Naive thymus-derived CD4-positive, alpha-beta T cell (primary cell): ENCODE measurements at regions not wholly inside any gene's neighbourhood (a gene's known extent, or its start where the extent isn't known, plus 50 kb on each side); places are given as distances from the start of the nearest gene placed in this dataset.

ENCODE experiments used
- ATAC-seq: fragments of 150-1000 bp; cut with Tn5 transposase; 2 replicates; pipeline ENCODE4 v1.10.0; 2021; ENCODE audit warnings: mild to moderate bottlenecking, moderate library complexity
- CTCF ChIA-PET: fragments of 350-600 bp; sonication (Branson Sonifier 250); formaldehyde crosslinking; loops from one replicate; lab custom pipeline; 2021; ENCODE audit warnings: antibody characterized with exemption; lab: Charles Lee
- POLR2A ChIA-PET: fragments of 350-600 bp; sonication (Branson Sonifier 250); formaldehyde crosslinking; loops from one replicate; lab custom pipeline; 2021; ENCODE audit warnings: antibody characterized with exemption, inconsistent platforms; lab: Charles Lee
- DNase-seq, 9 donors: peaks; one replicate each; pipeline versions ENCODE4 v3.0.0 to v3.0.0-alpha.2; 2020 to 2022; ENCODE audit warnings: mixed read lengths in 1 of 9
- H3K27ac ChIP-seq: one replicate; pipeline ENCODE4 v1.7.0; 2013; ENCODE audit warnings: mild to moderate bottlenecking, low read depth, low read length, moderate library complexity
- H3K27me3 ChIP-seq, 2 donors: one replicate each; pipeline ENCODE4 v1.7.0; 2013; ENCODE audit warnings: low read length in 2 of 2, mild to moderate bottlenecking in 2 of 2, moderate library complexity in 2 of 2; ENCODE audit not compliant: control insufficient read depth in 2 of 2, insufficient read depth in 2 of 2
- H3K36me3 ChIP-seq, 3 experiments: 1 replicate in 2 of 3; 2 replicates in 1 of 3; pipeline ENCODE4 v1.7.0; 2013; ENCODE audit warnings: low read length in 3 of 3, mild to moderate bottlenecking in 3 of 3, moderate library complexity in 1 of 3; ENCODE audit not compliant: insufficient read depth in 3 of 3, control insufficient read depth in 2 of 3
- H3K4me1 ChIP-seq, 2 donors: one replicate each; pipeline ENCODE4 v1.7.0; 2013; ENCODE audit warnings: low read length in 2 of 2, mild to moderate bottlenecking in 2 of 2, moderate library complexity in 1 of 2; ENCODE audit not compliant: control insufficient read depth in 2 of 2, insufficient read depth in 2 of 2
- H3K4me3 ChIP-seq: 2 replicates; pipeline ENCODE4 v1.7.0; 2013; ENCODE audit warnings: mild to moderate bottlenecking, low read length
- H3K9me3 ChIP-seq, 3 experiments: 1 replicate in 2 of 3; 2 replicates in 1 of 3; pipeline ENCODE4 v1.7.0; 2013; ENCODE audit warnings: low read length in 3 of 3; ENCODE audit not compliant: control insufficient read depth in 2 of 3
- H3K27ac Mint-ChIP-seq, 9 donors: one replicate each; pipeline ENCODE4 v1.8.0; 2020 to 2022; ENCODE audit warnings: mixed read lengths in 9 of 9, mild to moderate bottlenecking in 8 of 9, moderate library complexity in 5 of 9, inconsistent platforms in 2 of 9
- H3K27me3 Mint-ChIP-seq, 5 donors: one replicate each; pipeline ENCODE4 v1.8.0; 2021 to 2022; ENCODE audit warnings: mixed read lengths in 5 of 5, mild to moderate bottlenecking in 1 of 5
- H3K36me3 Mint-ChIP-seq, 5 donors: one replicate each; pipeline ENCODE4 v1.8.0; 2020 to 2022; ENCODE audit warnings: mixed read lengths in 5 of 5, mild to moderate bottlenecking in 3 of 5, inconsistent platforms in 1 of 5
- H3K4me1 Mint-ChIP-seq, 7 donors: one replicate each; pipeline ENCODE4 v1.8.0; 2020 to 2022; ENCODE audit warnings: mixed read lengths in 7 of 7, mild to moderate bottlenecking in 3 of 7, inconsistent platforms in 1 of 7
- H3K4me3 Mint-ChIP-seq, 10 donors: one replicate each; pipeline ENCODE4 v1.8.0; 2020 to 2022; ENCODE audit warnings: mild to moderate bottlenecking in 10 of 10, mixed read lengths in 10 of 10, moderate library complexity in 6 of 10, inconsistent platforms in 2 of 10
- H3K9me3 Mint-ChIP-seq, 11 donors: one replicate each; pipeline ENCODE4 v1.8.0; 2020 to 2022; ENCODE audit warnings: mixed read lengths in 11 of 11, mild to moderate bottlenecking in 4 of 11, inconsistent platforms in 1 of 11, moderate library complexity in 1 of 11
- intact Hi-C, 2 donors: fragments of 100-400 bp; cut with micrococcal nuclease; formaldehyde crosslinking; loops; one replicate each; pipeline ENCODE4 v1.15.1; 2023

GRCh38 chr5:17403695-17404490 is 94.1 kb upstream of the TAF11L2 start:
- Histone ChIP-seq H3K4me1 (no peaks in the 10 kb centered on the region), H3K36me3 (no peaks in the 10 kb centered on the region), H3K9me3 (no peaks in the 10 kb centered on the region), H3K27ac (no peak overlapping the region), H3K4me3 (no peak overlapping the region), H3K27me3 (no peaks in the 10 kb centered on the region)
- ATAC-seq (no peak), DNase-seq (no peak)
- Mint-ChIP-seq H3K27me3 (peaks cover 0 to 5% (median 0%) of the 10 kb centered on the region in 5 donors), H3K4me1 (peaks cover 0 to 2% (median 0%) of the 10 kb centered on the region in 7 donors), H3K9me3 (peaks cover 0 to 11% (median 2%) of the 10 kb centered on the region in 11 donors), H3K4me3 (no peak overlapping the region), H3K36me3 (no peaks in the 10 kb centered on the region), H3K27ac (no peak overlapping the region)
- intact Hi-C loops: no loop called here
- POLR2A ChIA-PET: interaction anchor here (0.5 kb wide), 1 partner anchor 23 kb away, joined by 3 read pairs; no protein-coding TSS in a partner anchor
- CTCF ChIA-PET: interaction anchor here (0.7 kb wide), 1 partner anchor 12 kb away, joined by 3 read pairs; no protein-coding TSS in a partner anchor

GRCh38 chr5:17405976-17406375 is 92.1 kb upstream of the TAF11L2 start:
- POLR2A ChIA-PET: no interaction called here
- no peaks in the 10 kb centered on the region for H3K36me3 Mint-ChIP-seq

GRCh38 chr5:17406423-17406838 is 91.6 kb upstream of the TAF11L2 start:
- no peaks in the 10 kb centered on the region for H3K27me3 Mint-ChIP-seq
- H3K9me3 Mint-ChIP-seq: peaks cover 0 to 6% (median 0%) of the 10 kb centered on the region in 11 donors
- ChIA-PET POLR2A (no interaction called here), CTCF (no interaction called here)
- H3K4me3 Mint-ChIP-seq: no peak overlapping the region
- H3K36me3 Mint-ChIP-seq: no peaks in the 10 kb centered on the region
- H3K27ac Mint-ChIP-seq: no peak overlapping the region
- no peak overlapping the region for H3K4me3 ChIP-seq
- H3K27ac ChIP-seq: no peak overlapping the region
- no peaks in the 10 kb centered on the region for H3K9me3 ChIP-seq
- H3K4me1 Mint-ChIP-seq: no peaks in the 10 kb centered on the region
- no peak for DNase-seq
- H3K27me3 ChIP-seq: no peaks in the 10 kb centered on the region
- H3K4me1 ChIP-seq: no peaks in the 10 kb centered on the region
- no peak for ATAC-seq
- intact Hi-C loops: no loop called here
- no peaks in the 10 kb centered on the region for H3K36me3 ChIP-seq

More at GRCh38 chr5:17405976-17406375, 92.1 kb upstream of the TAF11L2 start:
- no peaks in the 10 kb centered on the region for H3K4me1 ChIP-seq
- H3K27me3 ChIP-seq: no peaks in the 10 kb centered on the region
- no peaks in the 10 kb centered on the region for H3K9me3 ChIP-seq
- CTCF ChIA-PET: no interaction called here
- H3K27ac ChIP-seq: no peak overlapping the region
- no peak for ATAC-seq
- no peaks in the 10 kb centered on the region for H3K36me3 ChIP-seq
- no peaks in the 10 kb centered on the region for H3K4me1 Mint-ChIP-seq
- DNase-seq: no peak
- no peak overlapping the region for H3K4me3 Mint-ChIP-seq
- no peaks in the 10 kb centered on the region for H3K27me3 Mint-ChIP-seq
- no peak overlapping the region for H3K27ac Mint-ChIP-seq
- no peak overlapping the region for H3K4me3 ChIP-seq
- intact Hi-C loops: no loop called here
- H3K9me3 Mint-ChIP-seq: peaks cover 0 to 5% (median 1%) of the 10 kb centered on the region in 11 donors

- intact Hi-C loops: no loop called here
- H3K36me3 ChIP-seq: no peaks in the 10 kb centered on the region
- no peak overlapping the region for H3K4me3 ChIP-seq
- H3K4me1 Mint-ChIP-seq: peaks cover 0 to 2% (median 0%) of the 10 kb centered on the region in 7 donors
- H3K27me3 ChIP-seq: no peaks in the 10 kb centered on the region
- ATAC-seq (no peak), DNase-seq (no peak)
- no peaks in the 10 kb centered on the region for H3K36me3 Mint-ChIP-seq
- H3K4me1 ChIP-seq: no peaks in the 10 kb centered on the region
- H3K9me3 ChIP-seq: no peaks in the 10 kb centered on the region
- no peak overlapping the region for H3K27ac ChIP-seq
- CTCF ChIA-PET: no interaction called here
- H3K9me3 Mint-ChIP-seq: peaks cover 0 to 16% (median 0%) of the 10 kb centered on the region in 11 donors
- H3K4me3 Mint-ChIP-seq: no peak overlapping the region
- POLR2A ChIA-PET: no interaction called here
- H3K27ac Mint-ChIP-seq: no peak overlapping the region
- no peaks in the 10 kb centered on the region for H3K27me3 Mint-ChIP-seq
These were observed 86.3 kb upstream of the TAF11L2 start for GRCh38 chr5:17411436-17412402.

- no peaks in the 10 kb centered on the region for H3K27me3 ChIP-seq
- no peak overlapping the region for H3K4me3 Mint-ChIP-seq
- H3K36me3 Mint-ChIP-seq: no peaks in the 10 kb centered on the region
- CTCF ChIA-PET: no interaction called here
- no peaks in the 10 kb centered on the region for H3K27me3 Mint-ChIP-seq
- H3K4me3 ChIP-seq: no peak overlapping the region
- intact Hi-C loops: no loop called here
- H3K27ac Mint-ChIP-seq: no peak overlapping the region
- H3K9me3 ChIP-seq: no peaks in the 10 kb centered on the region
- ATAC-seq: peak; percentile 69
- no peaks in the 10 kb centered on the region for H3K4me1 ChIP-seq
- H3K36me3 ChIP-seq: no peaks in the 10 kb centered on the region
- no peak for DNase-seq
- H3K4me1 Mint-ChIP-seq: peaks cover 0 to 2% (median 0%) of the 10 kb centered on the region in 7 donors
- peaks cover 0 to 18% (median 0%) of the 10 kb centered on the region in 11 donors for H3K9me3 Mint-ChIP-seq
- POLR2A ChIA-PET: no interaction called here
- no peak overlapping the region for H3K27ac ChIP-seq
These were observed 85.0 kb upstream of the TAF11L2 start for GRCh38 chr5:17412760-17413671.

GRCh38 chr5:17413691-17414090 is 84.3 kb upstream of the TAF11L2 start:
- intact Hi-C loops: no loop called here
- H3K9me3 ChIP-seq: no peaks in the 10 kb centered on the region
- no peaks in the 10 kb centered on the region for H3K4me1 ChIP-seq
- Mint-ChIP-seq H3K36me3 (no peaks in the 10 kb centered on the region), H3K9me3 (peaks cover 0 to 15% (median 2%) of the 10 kb centered on the region in 11 donors), H3K27ac (no peak overlapping the region), H3K27me3 (no peaks in the 10 kb centered on the region), H3K4me3 (no peak overlapping the region), H3K4me1 (peaks cover 0 to 2% (median 0%) of the 10 kb centered on the region in 7 donors)
- no peaks in the 10 kb centered on the region for H3K36me3 ChIP-seq
- H3K4me3 ChIP-seq: no peak overlapping the region
- ChIA-PET CTCF (no interaction called here), POLR2A (no interaction called here)
- DNase-seq (no peak), ATAC-seq (no peak)
- H3K27ac ChIP-seq: no peak overlapping the region
- no peaks in the 10 kb centered on the region for H3K27me3 ChIP-seq
